GM21529 (cell line): ENCODE measurements at regions not wholly inside any gene's neighbourhood (a gene's known extent, or its start where the extent isn't known, plus 50 kb on each side); places are given as distances from the start of the nearest gene placed in this dataset.

ENCODE experiments used
- ATAC-seq: cut with Tn5 transposase; IDR thresholded peaks from one replicate; pipeline ENCODE4 v1.9.1; 2021; ENCODE audit not compliant: unreplicated experiment

DNA sequence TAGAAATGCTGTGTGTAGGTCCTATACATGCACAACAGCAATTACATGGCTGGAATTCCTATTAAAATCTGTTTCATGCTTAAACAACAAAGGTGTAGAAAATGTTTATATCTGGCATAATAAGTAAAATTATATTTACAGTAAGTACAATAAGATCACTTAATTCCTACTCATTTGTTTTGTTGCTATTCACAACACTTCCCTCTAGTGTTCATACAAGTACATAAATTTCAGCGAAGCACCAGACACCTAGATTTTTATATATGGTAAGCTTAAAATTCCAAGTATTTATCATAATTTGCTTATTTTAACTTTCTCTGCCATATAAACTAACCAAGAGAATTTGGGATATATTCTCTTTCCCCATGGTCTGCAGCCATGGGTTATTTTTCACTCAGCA is 51.8 kb upstream of the ANK3 start:
- no peak for ATAC-seq

GRCh38 chr10:60439641-60440040 is 50.0 kb upstream of the ANK3 start:
- no peak for ATAC-seq
